ENCODE measurements at regions not wholly inside any gene's neighbourhood (a gene's known extent, or its start where the extent isn't known, plus 50 kb on each side); places are given as distances from the start of the nearest gene placed in this dataset.

- no peak for TF ChIP-seq CTCF (IDR thresholded peaks at IDR 0.05; ENCODE audit: low read length)
- TF ChIP-seq EZH2 (optimal IDR thresholded peaks at IDR 0.05; ENCODE audit: low read depth, low read length), result no peak
These were observed 307.2 kb downstream of the PPARGC1A start for GRCh38 chr4:23582671-23583070.
